DND-41 (cell line): ENCODE measurements at regions not wholly inside any gene's neighbourhood (a gene's known extent, or its start where the extent isn't known, plus 50 kb on each side); places are given as distances from the start of the nearest gene placed in this dataset.

Source experiments
- ATAC-seq: fragments of 200-7000 bp; cut with Tn5 transposase; 3 replicates; pipeline ENCODE4 v1.9.1; 2021; ENCODE audit warnings: low read depth; ENCODE audit not compliant: insufficient read depth
- DNase-seq: peaks from one replicate; pipeline ENCODE4 v3.0.0-alpha.2; 2020
- H2AFZ ChIP-seq: 2 replicates; pipeline ENCODE4 v1.6.0; 2012; ENCODE audit warnings: low read depth, low read length
- H3K27ac ChIP-seq: 2 replicates; pipeline ENCODE4 v1.5.1; 2012; ENCODE audit warnings: low read length, inconsistent platforms
- H3K27me3 ChIP-seq: fragments of 200-600 bp; sonication (generic); 2 replicates; pipeline ENCODE4 v1.6.0; 2012; ENCODE audit warnings: low read length, mild to moderate bottlenecking, inconsistent platforms; ENCODE audit not compliant: insufficient read depth, poor library complexity
- H3K36me3 ChIP-seq: 2 replicates; pipeline ENCODE4 v1.5.1; 2012; ENCODE audit warnings: low read length, inconsistent platforms; ENCODE audit not compliant: insufficient read depth
- H3K4me1 ChIP-seq: 2 replicates; pipeline ENCODE4 v1.5.1; 2012; ENCODE audit warnings: mild to moderate bottlenecking, low read length; ENCODE audit not compliant: insufficient read depth
- H3K4me2 ChIP-seq: 2 replicates; pipeline ENCODE4 v1.6.0; 2012; ENCODE audit warnings: mild to moderate bottlenecking, moderate library complexity, low read length, inconsistent platforms; ENCODE audit not compliant: insufficient read depth
- H3K4me3 ChIP-seq, 2 experiments: fragments of 200-600 bp in 1 of 2; shearing (Covaris generic) in 1 of 2; 2 replicates each; pipeline ENCODE4 v1.5.1; 2012 to 2016; ENCODE audit warnings: inconsistent platforms in 2 of 2, low read length in 2 of 2, mild to moderate bottlenecking in 2 of 2, low read depth in 1 of 2, moderate library complexity in 1 of 2
- H3K79me2 ChIP-seq: 2 replicates; pipeline ENCODE4 v1.6.0; 2012; ENCODE audit warnings: low read length, inconsistent platforms; ENCODE audit not compliant: insufficient read depth
- H3K9ac ChIP-seq: 2 replicates; pipeline ENCODE4 v1.6.0; 2012; ENCODE audit warnings: low read depth, mild to moderate bottlenecking, inconsistent platforms, low read length, moderate library complexity
- H3K9me3 ChIP-seq: 2 replicates; pipeline ENCODE4 v1.5.1; 2012; ENCODE audit warnings: low read length, moderate library complexity, mild to moderate bottlenecking, inconsistent platforms; ENCODE audit not compliant: insufficient read depth, severe bottlenecking
- H4K20me1 ChIP-seq: 2 replicates; pipeline ENCODE4 v1.6.0; 2012; ENCODE audit warnings: low read length; ENCODE audit not compliant: insufficient read depth
- EZH2 ChIP-seq: IDR thresholded peaks from 3 replicates; pipeline ENCODE4 v1.6.1; 2012; ENCODE audit warnings: borderline replicate concordance, low read depth, mild to moderate bottlenecking, moderate library complexity, low read length, inconsistent platforms; ENCODE audit not compliant: severe bottlenecking
- TF ChIP-seq, protein P1 (sequence below): IDR thresholded peaks from 2 replicates; pipeline ENCODE4 v1.5.1; 2012; ENCODE audit warnings: borderline replicate concordance, low read length, moderate library complexity, mild to moderate bottlenecking; ENCODE audit not compliant: poor library complexity, severe bottlenecking; ENCODE audit errors: extremely low read depth

DNA sequence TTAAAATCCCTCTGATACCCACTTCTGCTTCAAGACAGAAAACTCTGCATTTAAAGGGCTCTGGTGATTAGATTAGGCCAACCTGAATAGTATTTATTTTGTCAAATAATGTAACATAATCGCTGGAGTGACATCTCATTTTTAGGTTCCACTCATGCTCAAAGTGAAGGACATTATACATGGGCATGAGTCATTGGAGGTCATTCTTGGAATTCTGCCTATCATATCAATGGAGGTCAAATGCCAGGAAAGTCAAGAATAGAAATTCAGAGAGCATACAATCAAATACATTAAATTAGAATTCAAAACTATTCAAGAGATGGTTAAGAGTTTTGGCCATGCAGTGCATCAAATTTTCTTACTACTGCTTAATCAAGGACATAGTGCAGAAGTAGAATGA is 50.8 kb upstream of the PRSS1 start:
- no peak for TF ChIP-seq EZH2
- TF ChIP-seq, protein P1, sequence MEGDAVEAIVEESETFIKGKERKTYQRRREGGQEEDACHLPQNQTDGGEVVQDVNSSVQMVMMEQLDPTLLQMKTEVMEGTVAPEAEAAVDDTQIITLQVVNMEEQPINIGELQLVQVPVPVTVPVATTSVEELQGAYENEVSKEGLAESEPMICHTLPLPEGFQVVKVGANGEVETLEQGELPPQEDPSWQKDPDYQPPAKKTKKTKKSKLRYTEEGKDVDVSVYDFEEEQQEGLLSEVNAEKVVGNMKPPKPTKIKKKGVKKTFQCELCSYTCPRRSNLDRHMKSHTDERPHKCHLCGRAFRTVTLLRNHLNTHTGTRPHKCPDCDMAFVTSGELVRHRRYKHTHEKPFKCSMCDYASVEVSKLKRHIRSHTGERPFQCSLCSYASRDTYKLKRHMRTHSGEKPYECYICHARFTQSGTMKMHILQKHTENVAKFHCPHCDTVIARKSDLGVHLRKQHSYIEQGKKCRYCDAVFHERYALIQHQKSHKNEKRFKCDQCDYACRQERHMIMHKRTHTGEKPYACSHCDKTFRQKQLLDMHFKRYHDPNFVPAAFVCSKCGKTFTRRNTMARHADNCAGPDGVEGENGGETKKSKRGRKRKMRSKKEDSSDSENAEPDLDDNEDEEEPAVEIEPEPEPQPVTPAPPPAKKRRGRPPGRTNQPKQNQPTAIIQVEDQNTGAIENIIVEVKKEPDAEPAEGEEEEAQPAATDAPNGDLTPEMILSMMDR, result no peak
- Histone ChIP-seq H3K79me2 (no peaks in the 10 kb centered on the region), H3K27ac (no peak overlapping the region), H3K9me3 (no peaks in the 10 kb centered on the region), H2AFZ (no peak overlapping the region), H3K36me3 (no peaks in the 10 kb centered on the region), H4K20me1 (no peaks in the 10 kb centered on the region), H3K27me3 (no peaks in the 10 kb centered on the region), H3K4me1 (no peaks in the 10 kb centered on the region), H3K4me2 (no peak overlapping the region), H3K4me3 (no peak overlapping the region), H3K9ac (no peak overlapping the region)
- DNase-seq (no peak), ATAC-seq (no peak)

DNA sequence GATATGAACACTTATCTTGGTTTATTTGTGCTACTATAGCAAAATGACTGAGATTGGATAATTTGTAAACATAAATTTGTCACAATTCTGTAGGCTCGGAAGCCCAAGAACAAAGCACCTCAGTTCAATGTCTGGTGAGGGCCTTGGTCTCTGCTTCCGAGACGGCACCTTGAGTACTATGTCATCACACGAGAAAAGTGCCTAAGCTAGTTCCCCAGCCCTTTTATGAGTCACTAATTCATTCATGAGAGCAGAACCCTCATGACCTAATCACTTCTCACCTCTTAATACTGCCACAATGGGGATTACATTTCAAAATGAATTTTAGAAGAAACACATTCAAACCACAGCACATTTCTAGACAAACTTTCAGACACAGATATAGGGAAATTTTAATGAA is 52.0 kb upstream of the PRSS1 start:
- Histone ChIP-seq H3K27ac (no peak overlapping the region), H3K27me3 (no peaks in the 10 kb centered on the region), H3K4me1 (no peaks in the 10 kb centered on the region), H3K9me3 (no peaks in the 10 kb centered on the region), H2AFZ (no peak overlapping the region), H4K20me1 (no peaks in the 10 kb centered on the region), H3K4me2 (no peak overlapping the region), H3K4me3 (no peak overlapping the region), H3K36me3 (no peaks in the 10 kb centered on the region), H3K9ac (no peak overlapping the region), H3K79me2 (no peaks in the 10 kb centered on the region)
- no peak for TF ChIP-seq EZH2
- TF ChIP-seq, protein P1, result no peak
- DNase-seq, result no peak
- ATAC-seq, result no peak

DNA sequence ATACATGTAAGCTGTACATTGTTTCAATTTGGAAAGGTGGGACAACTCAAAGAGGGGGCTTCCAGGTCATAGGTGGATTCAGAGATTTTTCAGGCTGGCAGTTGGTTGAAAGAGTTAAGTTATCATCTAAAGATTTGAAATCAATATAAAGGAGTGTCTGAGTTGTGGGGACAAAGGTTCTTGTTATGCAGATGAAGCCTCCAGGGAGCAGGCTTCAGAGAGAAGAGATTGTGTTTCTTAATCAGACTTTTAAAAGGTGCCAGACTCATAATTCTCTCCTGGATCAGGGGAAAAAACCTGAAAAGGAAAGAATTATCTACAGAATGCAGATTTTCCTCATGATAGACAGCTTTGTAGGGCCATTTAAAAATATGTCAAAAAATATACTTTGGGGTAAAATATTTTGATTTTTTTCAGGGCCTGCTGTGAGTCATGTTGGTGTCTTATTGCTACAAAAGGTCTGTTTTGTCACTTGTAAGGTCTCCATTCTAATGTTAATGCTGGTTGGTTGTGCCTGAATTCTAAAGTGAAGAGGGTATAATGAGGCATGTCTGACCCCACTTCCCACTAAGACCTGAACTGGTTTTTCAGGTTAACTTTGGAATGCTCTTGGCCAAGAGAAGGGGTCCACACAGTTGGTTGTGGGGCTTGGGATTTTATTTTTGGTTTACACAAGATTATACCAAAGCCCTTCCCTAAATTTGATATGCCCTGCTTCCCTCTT is 52.7 kb upstream of the PRSS1 start:
- no peaks in the 10 kb centered on the region for H3K4me1 ChIP-seq
- H3K27me3 ChIP-seq, result no peaks in the 10 kb centered on the region
- no peak overlapping the region for H2AFZ ChIP-seq
- no peaks in the 10 kb centered on the region for H3K36me3 ChIP-seq
- TF ChIP-seq, protein P1, result no peak
- no peak for TF ChIP-seq EZH2
- H3K4me2 ChIP-seq, result no peak overlapping the region
- H3K79me2 ChIP-seq, result no peaks in the 10 kb centered on the region
- no peak for DNase-seq
- ATAC-seq, result no peak
- H4K20me1 ChIP-seq, result no peaks in the 10 kb centered on the region
- no peaks in the 10 kb centered on the region for H3K9me3 ChIP-seq
- H3K9ac ChIP-seq, result no peak overlapping the region
- no peak overlapping the region for H3K27ac ChIP-seq
- H3K4me3 ChIP-seq, result no peak overlapping the region

DNA sequence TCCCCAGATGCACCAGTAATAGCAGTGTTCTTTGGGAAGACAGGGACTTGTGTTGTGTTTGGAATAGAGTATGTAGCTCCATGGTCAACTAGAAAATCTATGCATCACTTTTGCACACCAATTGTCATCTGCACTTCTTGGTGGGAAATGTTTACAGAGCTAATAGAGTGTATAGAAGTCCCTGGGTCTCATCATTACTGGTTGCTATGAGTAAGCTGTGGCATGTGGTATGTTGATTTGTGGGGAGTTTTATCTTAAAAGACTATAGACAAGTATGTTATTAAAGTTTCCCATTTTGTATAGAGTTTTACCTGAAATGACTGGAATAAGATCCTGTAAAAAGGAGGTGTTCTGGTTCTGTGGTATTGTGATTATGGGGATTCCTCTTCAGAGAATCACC is 55.4 kb upstream of the PRSS1 start:
- no peak for ATAC-seq
- no peak overlapping the region for H3K27ac ChIP-seq
- no peak for TF ChIP-seq EZH2
- TF ChIP-seq, protein P1, result no peak
- no peak for DNase-seq
- no peak overlapping the region for H2AFZ ChIP-seq
- no peaks in the 10 kb centered on the region for H3K27me3 ChIP-seq
- H3K79me2 ChIP-seq, result no peaks in the 10 kb centered on the region
- no peaks in the 10 kb centered on the region for H3K36me3 ChIP-seq
- no peak overlapping the region for H3K9ac ChIP-seq
- H3K4me2 ChIP-seq, result no peak overlapping the region
- H3K4me3 ChIP-seq, result no peak overlapping the region
- H4K20me1 ChIP-seq, result no peaks in the 10 kb centered on the region
- no peaks in the 10 kb centered on the region for H3K9me3 ChIP-seq
- H3K4me1 ChIP-seq, result no peaks in the 10 kb centered on the region
